Activated T-cell treated with anti-CD3 and anti-CD28 coated beads, Interleukin-2, amount 50 U/mL, for 24 hours (primary cell): ENCODE measurements at regions not wholly inside any gene's neighbourhood (a gene's known extent, or its start where the extent isn't known, plus 50 kb on each side); places are given as distances from the start of the nearest gene placed in this dataset.

Source experiments
- DNase-seq: peaks from one replicate; pipeline ENCODE4 v3.0.0-alpha.2; 2020
- H3K27ac Mint-ChIP-seq: 2 replicates; pipeline ENCODE4 v1.8.0; 2020; ENCODE audit warnings: mild to moderate bottlenecking, mixed read lengths
- H3K27me3 Mint-ChIP-seq: 2 replicates; pipeline ENCODE4 v1.8.0; 2020; ENCODE audit warnings: mixed read lengths
- H3K36me3 Mint-ChIP-seq: 2 replicates; pipeline ENCODE4 v1.8.0; 2020; ENCODE audit warnings: low read depth, mixed read lengths
- H3K4me1 Mint-ChIP-seq: 2 replicates; pipeline ENCODE4 v1.8.0; 2020; ENCODE audit warnings: low read depth, mixed read lengths
- H3K4me3 Mint-ChIP-seq: 2 replicates; pipeline ENCODE4 v1.8.0; 2020; ENCODE audit warnings: mild to moderate bottlenecking, moderate library complexity, mixed read lengths
- H3K9me3 Mint-ChIP-seq: 2 replicates; pipeline ENCODE4 v1.8.0; 2020; ENCODE audit warnings: mixed read lengths

- Mint-ChIP-seq H3K36me3 (no peaks in the 10 kb centered on the region), H3K9me3 (no peaks in the 10 kb centered on the region), H3K4me1 (peaks cover 4% of the 10 kb centered on the region), H3K27me3 (peaks cover 28% of the 10 kb centered on the region), H3K27ac (no peak overlapping the region), H3K4me3 (no peak overlapping the region)
- DNase-seq, result no peak
These were observed 114.3 kb downstream of the NAV1 start for GRCh38 chr1:201653233-201653632.

- peaks cover 4% of the 10 kb centered on the region for H3K4me1 Mint-ChIP-seq
- no peak overlapping the region for H3K27ac Mint-ChIP-seq
- H3K4me3 Mint-ChIP-seq, result no peak overlapping the region
- H3K9me3 Mint-ChIP-seq, result no peaks in the 10 kb centered on the region
- peaks cover 26% of the 10 kb centered on the region for H3K27me3 Mint-ChIP-seq
- DNase-seq, result no peak
- H3K36me3 Mint-ChIP-seq, result no peaks in the 10 kb centered on the region
These were observed 115.0 kb downstream of the NAV1 start for GRCh38 chr1:201653883-201654282.

- Mint-ChIP-seq H3K27ac (no peak overlapping the region), H3K27me3 (peaks cover 16% of the 10 kb centered on the region), H3K4me3 (no peak overlapping the region), H3K9me3 (no peaks in the 10 kb centered on the region), H3K36me3 (no peaks in the 10 kb centered on the region), H3K4me1 (no peaks in the 10 kb centered on the region)
- no peak for DNase-seq
These were observed 116.3 kb downstream of the NAV1 start for GRCh38 chr1:201655243-201655642.

- no peaks in the 10 kb centered on the region for H3K36me3 Mint-ChIP-seq
- H3K27ac Mint-ChIP-seq, result no peak overlapping the region
- H3K4me1 Mint-ChIP-seq, result no peaks in the 10 kb centered on the region
- no peak for DNase-seq
- H3K9me3 Mint-ChIP-seq, result no peaks in the 10 kb centered on the region
- H3K4me3 Mint-ChIP-seq, result no peak overlapping the region
- peaks cover 10% of the 10 kb centered on the region for H3K27me3 Mint-ChIP-seq
These were observed 117.0 kb downstream of the NAV1 start for GRCh38 chr1:201655910-201656309.

- DNase-seq, result no peak
- Mint-ChIP-seq H3K4me1 (no peaks in the 10 kb centered on the region), H3K27me3 (peaks cover 5% of the 10 kb centered on the region), H3K9me3 (no peaks in the 10 kb centered on the region), H3K4me3 (no peak overlapping the region), H3K27ac (no peak overlapping the region), H3K36me3 (no peaks in the 10 kb centered on the region)
These were observed 117.5 kb downstream of the NAV1 start for GRCh38 chr1:201656311-201657032.

GRCh38 chr1:201659572-201659971, 120.6 kb downstream of the NAV1 start:
- Mint-ChIP-seq H3K27ac (no peak overlapping the region), H3K9me3 (no peaks in the 10 kb centered on the region), H3K27me3 (no peaks in the 10 kb centered on the region), H3K36me3 (no peaks in the 10 kb centered on the region), H3K4me3 (no peak overlapping the region), H3K4me1 (no peaks in the 10 kb centered on the region)
- no peak for DNase-seq

GRCh38 chr1:201660931-201661822, 122.2 kb downstream of the NAV1 start:
- no peak for DNase-seq
- Mint-ChIP-seq H3K27ac (no peak overlapping the region), H3K36me3 (no peaks in the 10 kb centered on the region), H3K27me3 (no peaks in the 10 kb centered on the region), H3K9me3 (no peaks in the 10 kb centered on the region), H3K4me3 (no peak overlapping the region), H3K4me1 (no peaks in the 10 kb centered on the region)

- H3K9me3 Mint-ChIP-seq, result no peaks in the 10 kb centered on the region
- no peak for DNase-seq
- H3K36me3 Mint-ChIP-seq, result no peaks in the 10 kb centered on the region
These were observed 123.0 kb downstream of the NAV1 start for GRCh38 chr1:201661823-201662359.

GRCh38 chr1:201662646-201663045, 123.7 kb downstream of the NAV1 start:
- H3K4me1 Mint-ChIP-seq, result no peaks in the 10 kb centered on the region
- no peaks in the 10 kb centered on the region for H3K9me3 Mint-ChIP-seq
- no peaks in the 10 kb centered on the region for H3K36me3 Mint-ChIP-seq
- no peaks in the 10 kb centered on the region for H3K27me3 Mint-ChIP-seq
- no peak for DNase-seq
- H3K4me3 Mint-ChIP-seq, result no peak overlapping the region
- H3K27ac Mint-ChIP-seq, result no peak overlapping the region

More at GRCh38 chr1:201661823-201662359, 123.0 kb downstream of the NAV1 start:
- Mint-ChIP-seq H3K4me1 (no peaks in the 10 kb centered on the region), H3K27me3 (no peaks in the 10 kb centered on the region), H3K27ac (no peak overlapping the region), H3K4me3 (no peak overlapping the region)

- Mint-ChIP-seq H3K27ac (no peak overlapping the region), H3K4me1 (no peaks in the 10 kb centered on the region), H3K9me3 (no peaks in the 10 kb centered on the region), H3K4me3 (no peak overlapping the region), H3K27me3 (no peaks in the 10 kb centered on the region), H3K36me3 (no peaks in the 10 kb centered on the region)
- DNase-seq, result no peak
These were observed 124.7 kb downstream of the NAV1 start for GRCh38 chr1:201663491-201664113.

- Mint-ChIP-seq H3K4me3 (no peak overlapping the region), H3K27ac (no peak overlapping the region), H3K36me3 (no peaks in the 10 kb centered on the region), H3K27me3 (no peaks in the 10 kb centered on the region), H3K4me1 (no peaks in the 10 kb centered on the region), H3K9me3 (no peaks in the 10 kb centered on the region)
- no peak for DNase-seq
These were observed 126.1 kb downstream of the NAV1 start for GRCh38 chr1:201665036-201665435.

GRCh38 chr1:201666102-201666501, 127.2 kb downstream of the NAV1 start:
- Mint-ChIP-seq H3K4me1 (no peaks in the 10 kb centered on the region), H3K36me3 (no peaks in the 10 kb centered on the region), H3K9me3 (no peaks in the 10 kb centered on the region), H3K27me3 (no peaks in the 10 kb centered on the region), H3K4me3 (no peak overlapping the region), H3K27ac (peak overlapping the region; percentile 5)
- DNase-seq, result no peak

- Mint-ChIP-seq H3K27me3 (no peaks in the 10 kb centered on the region), H3K36me3 (no peaks in the 10 kb centered on the region), H3K27ac (no peak overlapping the region), H3K4me3 (no peak overlapping the region), H3K9me3 (no peaks in the 10 kb centered on the region), H3K4me1 (no peaks in the 10 kb centered on the region)
- DNase-seq, result no peak
These were observed 127.7 kb downstream of the NAV1 start for GRCh38 chr1:201666645-201667044.

GRCh38 chr1:201667479-201667878, 128.6 kb downstream of the NAV1 start:
- Mint-ChIP-seq H3K36me3 (no peaks in the 10 kb centered on the region), H3K9me3 (no peaks in the 10 kb centered on the region), H3K4me3 (no peak overlapping the region), H3K27me3 (no peaks in the 10 kb centered on the region), H3K4me1 (no peaks in the 10 kb centered on the region), H3K27ac (no peak overlapping the region)
- DNase-seq, result no peak
